ENCODE measurements at regions not wholly inside any gene's neighbourhood (a gene's known extent, or its start where the extent isn't known, plus 50 kb on each side); places are given as distances from the start of the nearest gene placed in this dataset.

- H3K9me3 ChIP-seq = no peaks in the 10 kb centered on the region
- H3K36me3 ChIP-seq = no peaks in the 10 kb centered on the region
- H3K27me3 ChIP-seq = no peaks in the 10 kb centered on the region
- H3K4me1 ChIP-seq = no peaks in the 10 kb centered on the region
- H3K27ac ChIP-seq = no peak overlapping the region
- TF ChIP-seq POLR2AphosphoS5 (IDR thresholded peaks at IDR 0.05) (no peak), POLR2A (IDR thresholded peaks at IDR 0.05) (no peak), CTCF (IDR thresholded peaks at IDR 0.05) (no peak)
- no peak for DNase-seq (ENCODE audit: low spot score in 2 of 2)
- H3K4me3 ChIP-seq = no peak overlapping the region
- intact Hi-C loops (cut with DNase I; ENCODE audit: low total_unique reads) = no loop called here
These were observed 283.2 kb downstream of the KCNS3 start for GRCh38 chr2:18161681-18162080.

GRCh38 chr2:18159896-18160295 lies 281.4 kb downstream of the KCNS3 start:
- Histone ChIP-seq H3K4me1 (no peaks in the 10 kb centered on the region), H3K9me3 (no peaks in the 10 kb centered on the region), H3K27me3 (no peaks in the 10 kb centered on the region), H3K27ac (no peak overlapping the region), H3K36me3 (no peaks in the 10 kb centered on the region), H3K4me3 (no peak overlapping the region)
- no peak for TF ChIP-seq POLR2A (IDR thresholded peaks at IDR 0.05)
- TF ChIP-seq POLR2AphosphoS5 (IDR thresholded peaks at IDR 0.05) = no peak
- TF ChIP-seq CTCF (IDR thresholded peaks at IDR 0.05) = no peak
- intact Hi-C loops (cut with DNase I; ENCODE audit: low total_unique reads) = no loop called here
- no peak for DNase-seq (ENCODE audit: low spot score in 2 of 2)

- DNase-seq (ENCODE audit: low spot score in 2 of 2) = no peak
- Histone ChIP-seq H3K4me1 (no peaks in the 10 kb centered on the region), H3K36me3 (no peaks in the 10 kb centered on the region), H3K27ac (no peak overlapping the region), H3K4me3 (no peak overlapping the region), H3K27me3 (no peaks in the 10 kb centered on the region), H3K9me3 (no peaks in the 10 kb centered on the region)
- TF ChIP-seq CTCF (IDR thresholded peaks at IDR 0.05) = no peak
- TF ChIP-seq POLR2AphosphoS5 (IDR thresholded peaks at IDR 0.05) = no peak
- no peak for TF ChIP-seq POLR2A (IDR thresholded peaks at IDR 0.05)
- intact Hi-C loops (cut with DNase I; ENCODE audit: low total_unique reads) = no loop called here
These were observed 278.0 kb downstream of the KCNS3 start for GRCh38 chr2:18156421-18156820.

GRCh38 chr2:18156002-18156401 lies 277.5 kb downstream of the KCNS3 start:
- Histone ChIP-seq H3K4me3 (no peak overlapping the region), H3K4me1 (no peaks in the 10 kb centered on the region), H3K36me3 (no peaks in the 10 kb centered on the region), H3K27me3 (no peaks in the 10 kb centered on the region), H3K9me3 (no peaks in the 10 kb centered on the region), H3K27ac (no peak overlapping the region)
- no peak for DNase-seq (ENCODE audit: low spot score in 2 of 2)
- no peak for TF ChIP-seq CTCF (IDR thresholded peaks at IDR 0.05)
- intact Hi-C loops (cut with DNase I; ENCODE audit: low total_unique reads) = no loop called here

GRCh38 chr2:18154812-18155211 lies 276.3 kb downstream of the KCNS3 start:
- no peak overlapping the region for H3K4me3 ChIP-seq
- no peak for TF ChIP-seq CTCF (IDR thresholded peaks at IDR 0.05)
- no peak for TF ChIP-seq POLR2AphosphoS5 (IDR thresholded peaks at IDR 0.05)
- TF ChIP-seq POLR2A (IDR thresholded peaks at IDR 0.05) = no peak
- no peak overlapping the region for H3K27ac ChIP-seq
- intact Hi-C loops (cut with DNase I; ENCODE audit: low total_unique reads) = no loop called here
- no peaks in the 10 kb centered on the region for H3K4me1 ChIP-seq
- DNase-seq (ENCODE audit: low spot score in 2 of 2) = no peak
- H3K36me3 ChIP-seq = no peaks in the 10 kb centered on the region
- H3K9me3 ChIP-seq = no peaks in the 10 kb centered on the region
- no peaks in the 10 kb centered on the region for H3K27me3 ChIP-seq

Data from breast epithelium (tissue), 4 donors.